DND-41 (cell line): ENCODE measurements at regions not wholly inside any gene's neighbourhood (a gene's known extent, or its start where the extent isn't known, plus 50 kb on each side); places are given as distances from the start of the nearest gene placed in this dataset.

Source experiments
- CTCF ChIP-seq: IDR thresholded peaks from 2 replicates; pipeline ENCODE4 v1.5.1; 2012; ENCODE audit warnings: borderline replicate concordance, low read length, moderate library complexity, mild to moderate bottlenecking; ENCODE audit not compliant: poor library complexity, severe bottlenecking; ENCODE audit errors: extremely low read depth
- EZH2 ChIP-seq: IDR thresholded peaks from 3 replicates; pipeline ENCODE4 v1.6.1; 2012; ENCODE audit warnings: borderline replicate concordance, low read depth, mild to moderate bottlenecking, moderate library complexity, low read length, inconsistent platforms; ENCODE audit not compliant: severe bottlenecking

GRCh38 chr13:80009760-80010159 is 331.2 kb downstream of the SPRY2 start:
- TF ChIP-seq CTCF (no peak), EZH2 (no peak)
